ENCODE measurements at regions not wholly inside any gene's neighbourhood (a gene's known extent, or its start where the extent isn't known, plus 50 kb on each side); places are given as distances from the start of the nearest gene placed in this dataset.
"Not testable (repeated sequence)": the region's sequence is repeated elsewhere in the genome, so short reads cannot be mapped to it uniquely, and the experiment has no call there.

GRCh38 chr7:82592416-82592815 lies 148.8 kb upstream of the CACNA2D1 start:
- H3K27ac ChIP-seq = no peak overlapping the region
- no peaks in the 10 kb centered on the region for H3K27me3 ChIP-seq
- intact Hi-C loops (cut with DNase I; ENCODE audit: low total_unique reads) = no loop called here
- 80 to 88% (median 84%) methylated on average over 1 of the region's 1 CpG for WGBS, 5 donors
- no peak for DNase-seq
- TF ChIP-seq, protein P1, sequence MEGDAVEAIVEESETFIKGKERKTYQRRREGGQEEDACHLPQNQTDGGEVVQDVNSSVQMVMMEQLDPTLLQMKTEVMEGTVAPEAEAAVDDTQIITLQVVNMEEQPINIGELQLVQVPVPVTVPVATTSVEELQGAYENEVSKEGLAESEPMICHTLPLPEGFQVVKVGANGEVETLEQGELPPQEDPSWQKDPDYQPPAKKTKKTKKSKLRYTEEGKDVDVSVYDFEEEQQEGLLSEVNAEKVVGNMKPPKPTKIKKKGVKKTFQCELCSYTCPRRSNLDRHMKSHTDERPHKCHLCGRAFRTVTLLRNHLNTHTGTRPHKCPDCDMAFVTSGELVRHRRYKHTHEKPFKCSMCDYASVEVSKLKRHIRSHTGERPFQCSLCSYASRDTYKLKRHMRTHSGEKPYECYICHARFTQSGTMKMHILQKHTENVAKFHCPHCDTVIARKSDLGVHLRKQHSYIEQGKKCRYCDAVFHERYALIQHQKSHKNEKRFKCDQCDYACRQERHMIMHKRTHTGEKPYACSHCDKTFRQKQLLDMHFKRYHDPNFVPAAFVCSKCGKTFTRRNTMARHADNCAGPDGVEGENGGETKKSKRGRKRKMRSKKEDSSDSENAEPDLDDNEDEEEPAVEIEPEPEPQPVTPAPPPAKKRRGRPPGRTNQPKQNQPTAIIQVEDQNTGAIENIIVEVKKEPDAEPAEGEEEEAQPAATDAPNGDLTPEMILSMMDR (IDR thresholded peaks at IDR 0.05) = no peak
- TF ChIP-seq POLR2AphosphoS5 (IDR thresholded peaks at IDR 0.05) = no peak
- no peak for TF ChIP-seq POLR2A (IDR thresholded peaks at IDR 0.05)
- TF ChIP-seq EP300 (IDR thresholded peaks at IDR 0.05) = no peak
- no peak overlapping the region for H3K4me3 ChIP-seq
- H3K9me3 ChIP-seq = no peaks in the 10 kb centered on the region
- no peaks in the 10 kb centered on the region for H3K36me3 ChIP-seq
- H3K4me1 ChIP-seq = peaks cover 0 to 6% (median 0%) of the 10 kb centered on the region in 4 donors

- H3K4me3 ChIP-seq = no peak overlapping the region
- DNase-seq = no peak
- intact Hi-C loops (cut with DNase I; ENCODE audit: low total_unique reads) = loop anchor here (10.0 kb wide), 1 partner anchor 534 kb away; no protein-coding TSS in a partner anchor
- H3K27ac ChIP-seq = no peak overlapping the region
- no peak for TF ChIP-seq POLR2A (IDR thresholded peaks at IDR 0.05)
- TF ChIP-seq EP300 (IDR thresholded peaks at IDR 0.05) = no peak
- TF ChIP-seq, protein P1 (IDR thresholded peaks at IDR 0.05) = no peak
- TF ChIP-seq POLR2AphosphoS5 (IDR thresholded peaks at IDR 0.05) = no peak
- 74 to 84% (median 81%) methylated on average over 3 of the region's 3 CpGs for WGBS, 5 donors
- no peaks in the 10 kb centered on the region for H3K9me3 ChIP-seq
- H3K27me3 ChIP-seq = no peaks in the 10 kb centered on the region
- H3K36me3 ChIP-seq = no peaks in the 10 kb centered on the region
- no peaks in the 10 kb centered on the region for H3K4me1 ChIP-seq
Measured at GRCh38 chr7:82579047-82579446, 135.5 kb upstream of the CACNA2D1 start.

- Histone ChIP-seq H3K36me3 (no peaks in the 10 kb centered on the region), H3K27ac (no peak overlapping the region), H3K4me3 (no peak overlapping the region), H3K27me3 (no peaks in the 10 kb centered on the region), H3K9me3 (no peaks in the 10 kb centered on the region), H3K4me1 (no peaks in the 10 kb centered on the region)
- TF ChIP-seq, protein P1 (IDR thresholded peaks at IDR 0.05) = no peak
- TF ChIP-seq EP300 (IDR thresholded peaks at IDR 0.05) = no peak
- TF ChIP-seq POLR2A (IDR thresholded peaks at IDR 0.05) = no peak
- no peak for TF ChIP-seq POLR2AphosphoS5 (IDR thresholded peaks at IDR 0.05)
- WGBS, 5 donors = 26 to 62% (median 46%) methylated on average over 1 of the region's 1 CpG
- peak in 1 of 2 donors; percentile 20 for DNase-seq
- intact Hi-C loops (cut with DNase I; ENCODE audit: low total_unique reads) = loop anchor here (10.0 kb wide), 1 partner anchor 534 kb away; no protein-coding TSS in a partner anchor
Measured at GRCh38 chr7:82578430-82578829, 134.9 kb upstream of the CACNA2D1 start.

- intact Hi-C loops (cut with DNase I; ENCODE audit: low total_unique reads) = loop anchor here (10.0 kb wide), 1 partner anchor 528 kb away; no protein-coding TSS in a partner anchor
- WGBS, 5 donors = 0 to 2% (median 1%) methylated on average over 9 of the region's 9 CpGs
- no peaks in the 10 kb centered on the region for H3K36me3 ChIP-seq
Measured at GRCh38 chr7:82572195-82572880, 128.8 kb upstream of the CACNA2D1 start.

GRCh38 chr7:82571047-82571446 lies 127.5 kb upstream of the CACNA2D1 start:
- intact Hi-C loops (cut with DNase I; ENCODE audit: low total_unique reads) = loop anchor here (10.0 kb wide), 1 partner anchor 526 kb away; no protein-coding TSS in a partner anchor
- DNase-seq, H3K36me3 ChIP-seq, H3K4me3 ChIP-seq, H3K9me3 ChIP-seq, H3K27ac ChIP-seq, H3K27me3 ChIP-seq: not testable (repeated sequence)
- WGBS, 5 donors = 78 to 89% (median 81%) methylated on average over 4 of the region's 4 CpGs
- peaks cover 0 to 13% (median 3%) of the 10 kb centered on the region in 4 donors for H3K4me1 ChIP-seq

More at GRCh38 chr7:82572195-82572880, 128.8 kb upstream of the CACNA2D1 start:
- TF ChIP-seq POLR2A (IDR thresholded peaks at IDR 0.05) (no peak), EP300 (IDR thresholded peaks at IDR 0.05) (no peak)
- TF ChIP-seq, protein P1 (IDR thresholded peaks at IDR 0.05) = peak in 5 of 7 experiments; percentile 67 to 86 (median 81)
- Histone ChIP-seq H3K4me1 (peaks cover 0 to 7% (median 3%) of the 10 kb centered on the region in 4 donors), H3K27me3 (no peaks in the 10 kb centered on the region), H3K27ac (no peak overlapping the region), H3K4me3 (no peak overlapping the region), H3K9me3 (no peaks in the 10 kb centered on the region)
- peak; percentile 90 to 94 for DNase-seq

Measured in stomach (tissue), 8 donors.